H1 (cell line): ENCODE measurements at regions not wholly inside any gene's neighbourhood (a gene's known extent, or its start where the extent isn't known, plus 50 kb on each side); places are given as distances from the start of the nearest gene placed in this dataset.
A peak's percentile ranks its signal among the peaks of the same experiment; 100 is the strongest.

Source experiments
- CTCF ChIA-PET: fragments of 300-600 bp; sonication (Branson Sonifier 250); formaldehyde crosslinking; loops from one replicate; lab custom pipeline; 2021; ENCODE audit not compliant: partially characterized antibody; lab: Charles Lee
- POLR2A ChIA-PET: fragments of 300-600 bp; sonication (Branson Sonifier 250); formaldehyde crosslinking; loops from one replicate; lab custom pipeline; 2021; ENCODE audit warnings: inconsistent platforms; ENCODE audit not compliant: partially characterized antibody; lab: Charles Lee
- DNase-seq, 2 experiments: peaks; one replicate each; pipeline versions ENCODE4 v3.0.0 to v3.0.0-alpha.2; 2010 to 2022; ENCODE audit warnings: low spot score in 2 of 2, low read depth in 1 of 2, mixed read lengths in 1 of 2
- FAIRE-seq: peaks from 2 replicates; lab custom pipeline; 2011; peaks lifted over from hg19 to GRCh38; lab: Jason Lieb, UNC
- H2AFZ ChIP-seq: 2 replicates; pipeline ENCODE4 v1.8.1; 2012; ENCODE audit warnings: low read length, inconsistent platforms
- H2AK5ac ChIP-seq: 2 replicates; pipeline ENCODE4 v1.6.1; 2013; ENCODE audit warnings: low read depth, low read length
- H2BK120ac ChIP-seq: replicated peaks from 2 replicates; pipeline ENCODE3; 2013; ENCODE audit warnings: low read depth, low read length, inconsistent platforms
- H2BK12ac ChIP-seq: 2 replicates; pipeline ENCODE4 v1.6.1; 2013; ENCODE audit warnings: low read depth, low read length
- H2BK15ac ChIP-seq: 2 replicates; pipeline ENCODE4 v1.6.1; 2013; ENCODE audit warnings: low read length
- H2BK20ac ChIP-seq: 2 replicates; pipeline ENCODE4 v1.6.1; 2013; ENCODE audit warnings: low read length
- H2BK5ac ChIP-seq: 2 replicates; pipeline ENCODE4 v1.6.1; 2013; ENCODE audit warnings: low read depth, low read length
- H3K14ac ChIP-seq: 2 replicates; pipeline ENCODE4 v1.6.1; 2013; ENCODE audit warnings: inconsistent platforms; ENCODE audit not compliant: insufficient read length
- H3K18ac ChIP-seq: 2 replicates; pipeline ENCODE4 v1.6.1; 2013; ENCODE audit warnings: low read length; ENCODE audit errors: extremely low read depth
- H3K23ac ChIP-seq: 2 replicates; pipeline ENCODE4 v1.6.1; 2013; ENCODE audit warnings: inconsistent platforms; ENCODE audit not compliant: insufficient read length
- H3K23me2 ChIP-seq: 2 replicates; pipeline ENCODE4 v1.6.1; 2013; ENCODE audit warnings: low read depth, low read length
- H3K27ac ChIP-seq: 2 replicates; pipeline ENCODE4 v1.6.1; 2011; ENCODE audit warnings: low read depth, low read length, inconsistent platforms
- H3K27me3 ChIP-seq, 4 experiments: replicated peaks in 1 of 4; 1 replicate in 1 of 4; 2 replicates in 3 of 4; pipeline versions ENCODE4 v1.6.1 to v1.8.1; 2011 to 2013; ENCODE audit warnings: low read length in 3 of 4, mild to moderate bottlenecking in 3 of 4, inconsistent platforms in 2 of 4, mixed read lengths in 2 of 4, moderate library complexity in 1 of 4; ENCODE audit not compliant: control insufficient read depth in 3 of 4, insufficient read depth in 3 of 4; ENCODE audit errors: extremely low read depth in 1 of 4
- H3K36me3 ChIP-seq, 4 experiments: 2 replicates each; pipeline versions ENCODE4 v1.6.1 to v1.8.1; 2011 to 2013; ENCODE audit warnings: mild to moderate bottlenecking in 4 of 4, low read length in 3 of 4, moderate library complexity in 2 of 4, control low read depth in 1 of 4, inconsistent platforms in 1 of 4; ENCODE audit not compliant: insufficient read depth in 4 of 4, control insufficient read depth in 2 of 4
- H3K4ac ChIP-seq: replicated peaks from 2 replicates; pipeline ENCODE3; 2013; ENCODE audit warnings: low read length, low read depth, mixed read lengths, inconsistent platforms; ENCODE audit not compliant: insufficient read length
- H3K4me1 ChIP-seq, 4 experiments: replicated peaks in 1 of 4; 1 replicate in 1 of 4; 2 replicates in 3 of 4; pipeline versions ENCODE4 v1.6.1 to v1.8.1; 2011 to 2013; ENCODE audit warnings: low read length in 3 of 4, inconsistent platforms in 2 of 4, mixed read lengths in 1 of 4; ENCODE audit not compliant: insufficient read depth in 4 of 4, control insufficient read depth in 3 of 4
- H3K4me2 ChIP-seq, 2 experiments: 2 replicates each; pipeline versions ENCODE4 v1.6.1 to v1.8.1; 2011 to 2013; ENCODE audit warnings: low read depth in 2 of 2, low read length in 2 of 2, control low read depth in 1 of 2, inconsistent platforms in 1 of 2, mild to moderate bottlenecking in 1 of 2; ENCODE audit not compliant: insufficient read depth in 1 of 2
- H3K4me3 ChIP-seq, 4 experiments: fragments of 200-600, 300-600 bp in 1 of 4; sonication (generic), shearing (Covaris generic), sonication (Bioruptor Twin) in 1 of 4; 2 replicates each; pipeline versions ENCODE4 v1.5.1 to v1.8.1; 2011 to 2016; ENCODE audit warnings: low read length in 4 of 4, low read depth in 3 of 4, control low read depth in 2 of 4, inconsistent platforms in 2 of 4, mild to moderate bottlenecking in 2 of 4, mixed read lengths in 1 of 4, moderate library complexity in 1 of 4; ENCODE audit not compliant: insufficient read depth in 2 of 4; ENCODE audit errors: extremely low read depth in 1 of 4
- H3K56ac ChIP-seq: replicated peaks from 2 replicates; pipeline ENCODE3; 2013; ENCODE audit warnings: low read depth, mild to moderate bottlenecking, mixed read lengths, low read length, inconsistent platforms; ENCODE audit not compliant: insufficient read length
- H3K79me1 ChIP-seq: 2 replicates; pipeline ENCODE4 v1.6.1; 2013; ENCODE audit warnings: low read depth, low read length, control low read depth
- H3K79me2 ChIP-seq, 2 experiments: 2 replicates each; pipeline versions ENCODE4 v1.6.1 to v1.8.1; 2012 to 2013; ENCODE audit warnings: low read length in 2 of 2, mild to moderate bottlenecking in 2 of 2, inconsistent platforms in 1 of 2; ENCODE audit not compliant: insufficient read depth in 2 of 2, control insufficient read depth in 1 of 2
- H3K9ac ChIP-seq, 4 experiments: replicated peaks in 1 of 4; 1 replicate in 1 of 4; 2 replicates in 3 of 4; pipeline versions ENCODE4 v1.6.1 to v1.8.1; 2011 to 2013; ENCODE audit warnings: low read depth in 3 of 4, low read length in 3 of 4, control low read depth in 2 of 4, mild to moderate bottlenecking in 2 of 4, moderate library complexity in 2 of 4, inconsistent platforms in 1 of 4; ENCODE audit errors: extremely low read depth in 1 of 4
- H3K9me3 ChIP-seq, 2 experiments: 2 replicates each; pipeline versions ENCODE4 v1.6.1 to v1.8.1; 2012 to 2013; ENCODE audit warnings: mild to moderate bottlenecking in 2 of 2, moderate library complexity in 2 of 2, control low read depth in 1 of 2, inconsistent platforms in 1 of 2, low read depth in 1 of 2, low read length in 1 of 2, mixed read lengths in 1 of 2; ENCODE audit not compliant: insufficient read depth in 2 of 2
- H4K20me1 ChIP-seq, 2 experiments: replicated peaks in 1 of 2; 2 replicates each; pipeline versions ENCODE3 to v1.8.1; 2011 to 2013; ENCODE audit warnings: inconsistent platforms in 2 of 2, low read length in 2 of 2, mild to moderate bottlenecking in 1 of 2; ENCODE audit not compliant: insufficient read depth in 2 of 2, control insufficient read depth in 1 of 2
- H4K5ac ChIP-seq: 2 replicates; pipeline ENCODE4 v1.6.1; 2013; ENCODE audit warnings: low read length, low read depth, mixed read lengths, inconsistent platforms; ENCODE audit not compliant: insufficient read length
- H4K8ac ChIP-seq: 2 replicates; pipeline ENCODE4 v1.8.0; 2013; ENCODE audit warnings: mild to moderate bottlenecking, moderate library complexity, low read length, inconsistent platforms; ENCODE audit not compliant: insufficient read depth; ENCODE audit errors: extremely low read depth
- H4K91ac ChIP-seq: replicated peaks from 2 replicates; pipeline ENCODE3; 2013; ENCODE audit warnings: low read length, mixed read lengths, inconsistent platforms; ENCODE audit not compliant: insufficient read length
- TAF1 ChIP-seq: IDR thresholded peaks from 2 replicates; pipeline ENCODE4 v1.6.1; 2011; ENCODE audit warnings: mild to moderate bottlenecking, low read depth, low read length
- TEAD4 ChIP-seq: IDR thresholded peaks from 2 replicates; pipeline ENCODE4 v1.6.1; 2012; ENCODE audit warnings: low read depth, low read length, inconsistent platforms, mixed read lengths
- WGBS, 2 experiments: shearing (Covaris generic) in 1 of 2; methylation state at CpG; one replicate each; pipeline versions ENCODE4 v1.1.6 to v1.1.7; 2013 to 2015; ENCODE audit warnings: low lambda C conversion rate in 2 of 2, mixed read lengths in 2 of 2, inconsistent platforms in 1 of 2, low coverage in 1 of 2, missing lambda C conversion rate in 1 of 2; ENCODE audit not compliant: insufficient replicate concordance in 2 of 2, insufficient coverage in 1 of 2, insufficient read length in 1 of 2; ENCODE audit errors: extremely low coverage in 1 of 2, missing lambda C conversion rate in 1 of 2; 5-methylcytosine and 5-hydroxymethylcytosine counted together

GRCh38 chr3:106183762-106184391 is 315.1 kb upstream of the CBLB start:
- Histone ChIP-seq H4K8ac (no peak overlapping the region), H2BK120ac (no peak overlapping the region), H3K9ac (no peak overlapping the region), H3K79me2 (no peaks in the 10 kb centered on the region), H3K9me3 (no peaks in the 10 kb centered on the region), H3K56ac (no peak overlapping the region), H3K36me3 (no peaks in the 10 kb centered on the region), H2AK5ac (no peak overlapping the region), H3K4me2 (no peak overlapping the region), H2BK15ac (no peak overlapping the region), H3K27ac (no peak overlapping the region), H3K79me1 (no peaks in the 10 kb centered on the region), H4K20me1 (no peaks in the 10 kb centered on the region), H3K4ac (no peak overlapping the region), H4K5ac (no peak overlapping the region), H3K23ac (no peak overlapping the region), H2BK5ac (no peak overlapping the region), H3K4me1 (no peaks in the 10 kb centered on the region), H2BK12ac (no peak overlapping the region), H3K14ac (no peak overlapping the region), H2AFZ (0 out of 2 replicates have a peak overlapping the region, but pooled peaks have one; percentile 37), H3K4me3 (no peak overlapping the region), H2BK20ac (no peak overlapping the region), H3K18ac (no peak overlapping the region), H3K27me3 (no peaks in the 10 kb centered on the region), H4K91ac (no peak overlapping the region), H3K23me2 (no peaks in the 10 kb centered on the region)
- 100% methylated on average over 1 of the region's 1 CpG; no CpG with 5 or more reads in 1 of the 2 experiments for WGBS, 2 experiments
- ChIA-PET POLR2A (no interaction called here), CTCF (no interaction called here)
- DNase-seq (no peak), FAIRE-seq (no peak)
- TF ChIP-seq TEAD4 (no peak), TAF1 (no peak)
